GM12878 (cell line): ENCODE measurements at regions not wholly inside any gene's neighbourhood (a gene's known extent, or its start where the extent isn't known, plus 50 kb on each side); places are given as distances from the start of the nearest gene placed in this dataset.

Source experiments
- ATAC-seq: fragments of 200-7000 bp; cut with Tn5 transposase; 3 replicates; pipeline ENCODE4 v1.9.1; 2020; ENCODE audit warnings: mild to moderate bottlenecking, moderate library complexity
- BruUV-seq: library from RNA; stranded (reverse); fragments of 400-500 nt; replicated peaks from 2 replicates; lab custom pipeline; 2021; lab: Mats Ljungman, UMichigan
- CTCF ChIA-PET: fragments of 300-600 bp; sonication (Branson Sonifier 250); formaldehyde crosslinking; extraction: SDS; loops from one replicate; lab custom pipeline; 2021; ENCODE audit warnings: inconsistent platforms; lab: Yijun Ruan, JAX
- POLR2A ChIA-PET: fragments of 350-600 bp; formaldehyde crosslinking; extraction: SDS; loops from one replicate; lab custom pipeline; 2021; ENCODE audit warnings: inconsistent platforms; lab: Charles Lee
- RAD21 ChIA-PET: fragments of 300-600 bp; sonication (Branson Sonifier 250); formaldehyde crosslinking; loops from one replicate; lab custom pipeline; 2023; ENCODE audit warnings: antibody characterized with exemption; ENCODE audit not compliant: unreplicated experiment; lab: Charles Lee
- SMC1A ChIA-PET: fragments of 300-600 bp; sonication (Branson Sonifier 250); formaldehyde crosslinking; loops from one replicate; lab custom pipeline; 2023; ENCODE audit not compliant: unreplicated experiment, uncharacterized antibody; lab: Charles Lee
- DNase-seq: peaks from one replicate; pipeline ENCODE4 v3.0.0-alpha.2; 2011; ENCODE audit warnings: low read depth, low spot score
- FAIRE-seq: peaks from 3 replicates; lab custom pipeline; 2011; peaks lifted over from hg19 to GRCh38; lab: Jason Lieb, UNC
- H2AFZ ChIP-seq: 2 replicates; pipeline ENCODE4 v1.6.0; 2011; ENCODE audit warnings: low read depth, low read length, control low read depth; ENCODE audit not compliant: control insufficient read depth
- H3K27ac ChIP-seq: 2 replicates; pipeline ENCODE4 v1.5.1; 2011; ENCODE audit warnings: control low read depth; ENCODE audit not compliant: control insufficient read depth, insufficient read depth
- H3K27me3 ChIP-seq, 2 experiments: replicated peaks in 1 of 2; 2 replicates each; pipeline versions ENCODE4 v1.6.0 to v1.6.1; 2011; ENCODE audit warnings: low read length in 1 of 2; ENCODE audit not compliant: control insufficient read depth in 2 of 2, insufficient read depth in 2 of 2
- H3K36me3 ChIP-seq, 2 experiments: 2 replicates each; pipeline ENCODE4 v1.5.1; 2011; ENCODE audit warnings: low read length in 1 of 2; ENCODE audit not compliant: control insufficient read depth in 2 of 2, insufficient read depth in 2 of 2
- H3K4me1 ChIP-seq: 2 replicates; pipeline ENCODE4 v1.6.1; 2011; ENCODE audit warnings: mild to moderate bottlenecking, low read length, moderate library complexity, mixed read lengths; ENCODE audit not compliant: control insufficient read depth, insufficient read depth
- H3K4me2 ChIP-seq: 2 replicates; pipeline ENCODE4 v1.6.0; 2011; ENCODE audit warnings: control low read depth; ENCODE audit not compliant: control insufficient read depth, insufficient read depth
- H3K4me3 ChIP-seq: fragments of 200-600 bp; sonication (generic); 2 replicates; pipeline ENCODE4 v1.5.1; 2016
- H3K79me2 ChIP-seq: 2 replicates; pipeline ENCODE4 v1.6.0; 2011; ENCODE audit warnings: low read length; ENCODE audit not compliant: control insufficient read depth, insufficient read depth
- H3K9ac ChIP-seq: 2 replicates; pipeline ENCODE4 v1.8.0; 2011; ENCODE audit warnings: low read length, control low read depth, mixed read lengths; ENCODE audit not compliant: control insufficient read depth, insufficient read depth
- H3K9me3 ChIP-seq: replicated peaks from 3 replicates; pipeline ENCODE4 v1.5.1; 2011; ENCODE audit warnings: mild to moderate bottlenecking, low read length; ENCODE audit not compliant: control insufficient read depth, insufficient read depth
- H4K20me1 ChIP-seq: 2 replicates; pipeline ENCODE4 v1.6.0; 2011; ENCODE audit not compliant: control insufficient read depth, insufficient read depth
- CUX1 ChIP-seq: IDR thresholded peaks from 2 replicates; pipeline ENCODE4 v1.6.1; 2012; ENCODE audit warnings: improper control_type of control experiment, low read depth, low read length; ENCODE audit not compliant: insufficient replicate concordance
- FOXK2 ChIP-seq: fragments of 450-650 bp; IDR thresholded peaks from 2 replicates; pipeline ENCODE4 v1.6.1; 2017; ENCODE audit warnings: mild to moderate bottlenecking, moderate library complexity
- NFXL1 ChIP-seq: fragments of 450-650 bp; IDR thresholded peaks from 2 replicates; pipeline ENCODE4 v1.6.1; 2017; ENCODE audit warnings: antibody characterized with exemption, mild to moderate bottlenecking, borderline replicate concordance
- PRDM15 ChIP-seq: fragments of 450-650 bp; formaldehyde crosslinking; IDR thresholded peaks from 2 replicates; pipeline ENCODE4 v1.4.0; 2020; ENCODE audit warnings: mild to moderate bottlenecking, moderate library complexity
- WRNIP1 ChIP-seq: IDR thresholded peaks from 2 replicates; pipeline ENCODE4 v1.6.1; 2011; ENCODE audit warnings: low read depth, low read length, improper control_type of control experiment, borderline replicate concordance
- WGBS: methylation state at CpG from one replicate; pipeline ENCODE4 v1.1.6; 2016; ENCODE audit warnings: low lambda C conversion rate; ENCODE audit not compliant: insufficient replicate concordance, insufficient coverage; ENCODE audit errors: missing lambda C conversion rate; 5-methylcytosine and 5-hydroxymethylcytosine counted together
- in situ Hi-C: fragments of 300-500 bp; cut with MboI; formaldehyde crosslinking; loops from 9 replicates; pipeline ENCODE4 v1.14.3; 2018; ENCODE audit warnings: mixed read lengths
- intact Hi-C: fragments of 100-400 bp; cut with micrococcal nuclease; formaldehyde crosslinking; loops from one replicate; pipeline ENCODE4 v1.14.2; 2022; ENCODE audit not compliant: unreplicated experiment
- TF ChIP-seq, protein P1 (sequence below): fragments of 450-650 bp; IDR thresholded peaks from 2 replicates; pipeline ENCODE4 v1.6.1; 2017; ENCODE audit warnings: mild to moderate bottlenecking, moderate library complexity
- TF ChIP-seq, protein P2 (sequence below): fragments of 450-650 bp; formaldehyde crosslinking; IDR thresholded peaks from 2 replicates; pipeline ENCODE4 v1.4.0; 2022; ENCODE audit warnings: mild to moderate bottlenecking, moderate library complexity

DNA sequence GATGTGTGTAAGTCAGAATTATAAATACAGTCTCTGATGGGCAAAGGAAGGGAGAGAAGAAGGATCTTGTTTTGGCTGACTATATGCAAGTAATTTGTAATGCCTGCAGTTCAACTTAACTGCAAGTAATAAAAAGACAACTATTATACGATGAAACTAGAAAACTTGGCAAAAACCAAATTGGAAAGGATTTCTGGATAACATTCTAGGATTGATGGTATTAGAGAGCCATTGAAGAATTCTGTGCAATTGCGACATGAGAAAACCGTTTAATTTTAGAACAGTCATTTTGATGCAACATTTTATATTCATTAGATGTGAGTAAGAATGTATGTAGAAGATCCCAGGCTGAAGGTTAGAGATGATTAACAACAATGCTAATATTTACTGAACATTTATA, 1334.1 kb downstream of the EFNB2 start:
- Histone ChIP-seq H3K9ac (no peak overlapping the region), H4K20me1 (no peaks in the 10 kb centered on the region), H2AFZ (no peak overlapping the region), H3K27me3 (no peaks in the 10 kb centered on the region), H3K4me3 (no peak overlapping the region), H3K79me2 (no peaks in the 10 kb centered on the region), H3K9me3 (no peaks in the 10 kb centered on the region), H3K36me3 (no peaks in the 10 kb centered on the region), H3K27ac (no peak overlapping the region), H3K4me2 (no peak overlapping the region), H3K4me1 (no peaks in the 10 kb centered on the region)
- CTCF ChIA-PET, result no interaction called here
- SMC1A ChIA-PET, result no interaction called here
- in situ Hi-C loops (no loop called here), intact Hi-C loops (no loop called here)
- POLR2A ChIA-PET, result no interaction called here
- 54% methylated on average over 3 of the region's 3 CpGs for WGBS
- no TSS peak for BruUV-seq
- no peak for DNase-seq
- RAD21 ChIA-PET, result no interaction called here
- ATAC-seq, result no peak
- no peak for FAIRE-seq
- no peak for TF ChIP-seq CUX1
- TF ChIP-seq, protein P1, sequence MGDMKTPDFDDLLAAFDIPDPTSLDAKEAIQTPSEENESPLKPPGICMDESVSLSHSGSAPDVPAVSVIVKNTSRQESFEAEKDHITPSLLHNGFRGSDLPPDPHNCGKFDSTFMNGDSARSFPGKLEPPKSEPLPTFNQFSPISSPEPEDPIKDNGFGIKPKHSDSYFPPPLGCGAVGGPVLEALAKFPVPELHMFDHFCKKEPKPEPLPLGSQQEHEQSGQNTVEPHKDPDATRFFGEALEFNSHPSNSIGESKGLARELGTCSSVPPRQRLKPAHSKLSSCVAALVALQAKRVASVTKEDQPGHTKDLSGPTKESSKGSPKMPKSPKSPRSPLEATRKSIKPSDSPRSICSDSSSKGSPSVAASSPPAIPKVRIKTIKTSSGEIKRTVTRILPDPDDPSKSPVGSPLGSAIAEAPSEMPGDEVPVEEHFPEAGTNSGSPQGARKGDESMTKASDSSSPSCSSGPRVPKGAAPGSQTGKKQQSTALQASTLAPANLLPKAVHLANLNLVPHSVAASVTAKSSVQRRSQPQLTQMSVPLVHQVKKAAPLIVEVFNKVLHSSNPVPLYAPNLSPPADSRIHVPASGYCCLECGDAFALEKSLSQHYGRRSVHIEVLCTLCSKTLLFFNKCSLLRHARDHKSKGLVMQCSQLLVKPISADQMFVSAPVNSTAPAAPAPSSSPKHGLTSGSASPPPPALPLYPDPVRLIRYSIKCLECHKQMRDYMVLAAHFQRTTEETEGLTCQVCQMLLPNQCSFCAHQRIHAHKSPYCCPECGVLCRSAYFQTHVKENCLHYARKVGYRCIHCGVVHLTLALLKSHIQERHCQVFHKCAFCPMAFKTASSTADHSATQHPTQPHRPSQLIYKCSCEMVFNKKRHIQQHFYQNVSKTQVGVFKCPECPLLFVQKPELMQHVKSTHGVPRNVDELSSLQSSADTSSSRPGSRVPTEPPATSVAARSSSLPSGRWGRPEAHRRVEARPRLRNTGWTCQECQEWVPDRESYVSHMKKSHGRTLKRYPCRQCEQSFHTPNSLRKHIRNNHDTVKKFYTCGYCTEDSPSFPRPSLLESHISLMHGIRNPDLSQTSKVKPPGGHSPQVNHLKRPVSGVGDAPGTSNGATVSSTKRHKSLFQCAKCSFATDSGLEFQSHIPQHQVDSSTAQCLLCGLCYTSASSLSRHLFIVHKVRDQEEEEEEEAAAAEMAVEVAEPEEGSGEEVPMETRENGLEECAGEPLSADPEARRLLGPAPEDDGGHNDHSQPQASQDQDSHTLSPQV, result no peak
- TF ChIP-seq FOXK2, result no peak
- no peak for TF ChIP-seq WRNIP1
- TF ChIP-seq, protein P2, sequence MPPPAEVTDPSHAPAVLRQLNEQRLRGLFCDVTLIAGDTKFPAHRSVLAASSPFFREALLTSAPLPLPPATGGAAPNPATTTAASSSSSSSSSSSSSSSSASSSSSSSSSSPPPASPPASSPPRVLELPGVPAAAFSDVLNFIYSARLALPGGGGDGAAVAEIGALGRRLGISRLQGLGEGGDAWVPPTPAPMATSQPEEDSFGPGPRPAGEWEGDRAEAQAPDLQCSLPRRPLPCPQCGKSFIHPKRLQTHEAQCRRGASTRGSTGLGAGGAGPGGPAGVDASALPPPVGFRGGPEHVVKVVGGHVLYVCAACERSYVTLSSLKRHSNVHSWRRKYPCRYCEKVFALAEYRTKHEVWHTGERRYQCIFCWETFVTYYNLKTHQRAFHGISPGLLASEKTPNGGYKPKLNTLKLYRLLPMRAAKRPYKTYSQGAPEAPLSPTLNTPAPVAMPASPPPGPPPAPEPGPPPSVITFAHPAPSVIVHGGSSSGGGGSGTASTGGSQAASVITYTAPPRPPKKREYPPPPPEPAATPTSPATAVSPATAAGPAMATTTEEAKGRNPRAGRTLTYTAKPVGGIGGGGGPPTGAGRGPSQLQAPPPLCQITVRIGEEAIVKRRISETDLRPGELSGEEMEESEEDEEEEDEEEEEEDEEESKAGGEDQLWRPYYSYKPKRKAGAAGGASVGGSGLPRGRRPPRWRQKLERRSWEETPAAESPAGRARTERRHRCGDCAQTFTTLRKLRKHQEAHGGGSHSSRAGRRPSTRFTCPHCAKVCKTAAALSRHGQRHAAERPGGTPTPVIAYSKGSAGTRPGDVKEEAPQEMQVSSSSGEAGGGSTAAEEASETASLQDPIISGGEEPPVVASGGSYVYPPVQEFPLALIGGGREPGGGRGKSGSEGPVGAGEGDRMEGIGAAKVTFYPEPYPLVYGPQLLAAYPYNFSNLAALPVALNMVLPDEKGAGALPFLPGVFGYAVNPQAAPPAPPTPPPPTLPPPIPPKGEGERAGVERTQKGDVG (CRISPR knock-in tag), result no peak
- TF ChIP-seq NFXL1, result no peak
- TF ChIP-seq PRDM15 (CRISPR knock-in tag), result no peak
